ENCODE measurements at regions not wholly inside any gene's neighbourhood (a gene's known extent, or its start where the extent isn't known, plus 50 kb on each side); places are given as distances from the start of the nearest gene placed in this dataset.
"Not testable (repeated sequence)": the region's sequence is repeated elsewhere in the genome, so short reads cannot be mapped to it uniquely, and the experiment has no call there.

GRCh38 chr2:87525497-87525991, 222.3 kb upstream of the PLGLB2 start:
- TF ChIP-seq CTCF (IDR thresholded peaks at IDR 0.05; ENCODE audit: extremely low read depth in 1 of 2, insufficient read depth in 1 of 2, low read depth in 1 of 2, low read length in 2 of 2); MAX (IDR thresholded peaks at IDR 0.05; ENCODE audit: insufficient read depth, insufficient read length); FOS (IDR thresholded peaks at IDR 0.05; ENCODE audit: borderline replicate concordance, insufficient read depth, low read length): not testable (repeated sequence)
